ENCODE measurements at regions not wholly inside any gene's neighbourhood (a gene's known extent, or its start where the extent isn't known, plus 50 kb on each side); places are given as distances from the start of the nearest gene placed in this dataset.

GRCh38 chrY:15751001-15751400, 1226.7 kb downstream of the NLGN4Y start:
- TF ChIP-seq POLR2A (IDR thresholded peaks at IDR 0.05; ENCODE audit: low read depth, low read length) (no peak), POLR2AphosphoS5 (IDR thresholded peaks at IDR 0.05; ENCODE audit: low read depth, low read length) (no peak), TAF1 (IDR thresholded peaks at IDR 0.05; ENCODE audit: low read depth, low read length) (no peak), PAX5 (IDR thresholded peaks at IDR 0.05; ENCODE audit: insufficient read depth, low read length, severe bottlenecking) (no peak)

All from GM12891 (cell line).